Liver (tissue), 8 donors: ENCODE measurements at regions not wholly inside any gene's neighbourhood (a gene's known extent, or its start where the extent isn't known, plus 50 kb on each side); places are given as distances from the start of the nearest gene placed in this dataset.

ENCODE experiments used
- DNase-seq: peaks from one replicate; pipeline ENCODE4 v3.0.0-alpha.2; 2017; ENCODE audit warnings: low spot score
- H3K27ac ChIP-seq, 2 donors: one replicate each; pipeline ENCODE4 v1.7.0; 2013; ENCODE audit warnings: inconsistent platforms in 2 of 2, low read length in 2 of 2, control low read depth in 1 of 2, low read depth in 1 of 2, mild to moderate bottlenecking in 1 of 2
- H3K27me3 ChIP-seq, 4 donors: one replicate each; pipeline versions ENCODE4 v1.6.1 to v1.7.0; 2013; ENCODE audit warnings: low read length in 3 of 4, inconsistent platforms in 1 of 4, mild to moderate bottlenecking in 1 of 4, moderate library complexity in 1 of 4; ENCODE audit not compliant: control insufficient read depth in 4 of 4, insufficient read depth in 4 of 4
- H3K36me3 ChIP-seq, 4 donors: one replicate each; pipeline versions ENCODE4 v1.6.1 to v1.7.0; 2013; ENCODE audit warnings: low read length in 3 of 4, mild to moderate bottlenecking in 3 of 4, low read depth in 1 of 4, moderate library complexity in 1 of 4; ENCODE audit not compliant: control insufficient read depth in 4 of 4, insufficient read depth in 3 of 4
- H3K4me1 ChIP-seq, 4 donors: one replicate each; pipeline versions ENCODE4 v1.6.1 to v1.7.0; 2013; ENCODE audit warnings: low read length in 3 of 4, mild to moderate bottlenecking in 3 of 4, moderate library complexity in 1 of 4; ENCODE audit not compliant: control insufficient read depth in 4 of 4, insufficient read depth in 4 of 4
- H3K4me3 ChIP-seq, 3 donors: one replicate each; pipeline versions ENCODE4 v1.6.1 to v1.7.0; 2013; ENCODE audit warnings: low read length in 3 of 3, control low read depth in 1 of 3, low read depth in 1 of 3, mild to moderate bottlenecking in 1 of 3
- H3K9ac ChIP-seq, 2 donors: one replicate each; pipeline ENCODE4 v1.7.0; 2013; ENCODE audit warnings: low read length in 2 of 2, mild to moderate bottlenecking in 2 of 2, moderate library complexity in 2 of 2, control low read depth in 1 of 2, low read depth in 1 of 2
- H3K9me3 ChIP-seq, 4 donors: one replicate each; pipeline versions ENCODE4 v1.6.1 to v1.7.0; 2013; ENCODE audit warnings: low read length in 3 of 4; ENCODE audit not compliant: control insufficient read depth in 4 of 4
- FOXA1 ChIP-seq: IDR thresholded peaks from 2 replicates; pipeline ENCODE4 v1.6.1; 2016; ENCODE audit warnings: antibody characterized with exemption
- FOXA2 ChIP-seq: IDR thresholded peaks from 2 replicates; pipeline ENCODE4 v1.6.1; 2016; ENCODE audit warnings: antibody characterized with exemption
- GABPA ChIP-seq, 2 donors: IDR thresholded peaks in 1 of 2; conservative IDR thresholded peaks in 1 of 2; 2 replicates each; pipeline ENCODE4 v1.6.1; 2016; ENCODE audit warnings: antibody characterized with exemption in 2 of 2, mild to moderate bottlenecking in 1 of 2, moderate library complexity in 1 of 2
- HNF4A ChIP-seq, 2 donors: conservative IDR thresholded peaks; 2 replicates each; pipeline ENCODE4 v1.6.1; 2016; ENCODE audit warnings: antibody characterized with exemption in 2 of 2, mild to moderate bottlenecking in 2 of 2
- HNF4G ChIP-seq: IDR thresholded peaks from 2 replicates; pipeline ENCODE4 v1.6.1; 2016; ENCODE audit warnings: antibody characterized with exemption
- JUND ChIP-seq, 2 donors: IDR thresholded peaks; 2 replicates each; pipeline ENCODE4 v1.6.1; 2016; ENCODE audit warnings: antibody characterized with exemption in 2 of 2
- MAX ChIP-seq: IDR thresholded peaks from 2 replicates; pipeline ENCODE4 v1.6.1; 2016; ENCODE audit warnings: antibody characterized with exemption
- NR2F2 ChIP-seq: IDR thresholded peaks from 2 replicates; pipeline ENCODE4 v1.6.1; 2016; ENCODE audit warnings: antibody characterized with exemption
- RAD21 ChIP-seq, 2 donors: IDR thresholded peaks; 2 replicates each; pipeline ENCODE4 v1.6.1; 2016; ENCODE audit warnings: antibody characterized with exemption in 2 of 2, mild to moderate bottlenecking in 2 of 2
- RXRA ChIP-seq, 2 donors: IDR thresholded peaks; 2 replicates each; pipeline ENCODE4 v1.6.1; 2017 to 2018; ENCODE audit warnings: antibody characterized with exemption in 2 of 2, mild to moderate bottlenecking in 1 of 2
- SP1 ChIP-seq: IDR thresholded peaks from 2 replicates; pipeline ENCODE4 v1.6.1; 2018; ENCODE audit warnings: antibody characterized with exemption, mild to moderate bottlenecking
- TAF1 ChIP-seq: conservative IDR thresholded peaks from 2 replicates; pipeline ENCODE4 v1.6.1; 2016; ENCODE audit warnings: antibody characterized with exemption, mild to moderate bottlenecking
- YY1 ChIP-seq: IDR thresholded peaks from 2 replicates; pipeline ENCODE4 v1.6.1; 2016; ENCODE audit warnings: antibody characterized with exemption, mild to moderate bottlenecking
- WGBS: extraction: QIAGEN DNeasy Blood & Tissue Kit; methylation state at CpG from one replicate; pipeline ENCODE4 v1.1.7; 2013; 5-methylcytosine and 5-hydroxymethylcytosine counted together
- TF ChIP-seq, protein P1 (sequence below): IDR thresholded peaks from 2 replicates; pipeline ENCODE4 v1.6.1; 2016; ENCODE audit warnings: antibody characterized with exemption
- TF ChIP-seq, protein P2 (sequence below): fragments of 150-350 bp; IDR thresholded peaks from 2 replicates; pipeline ENCODE4 v1.5.1; 2017; ENCODE audit warnings: improper control_type of control experiment, low read depth, low read length; ENCODE audit not compliant: missing input control
- TF ChIP-seq, protein P3 (sequence below): IDR thresholded peaks from 2 replicates; pipeline ENCODE4 v1.6.1; 2016; ENCODE audit warnings: antibody characterized with exemption, mild to moderate bottlenecking
- TF ChIP-seq, protein P4 (sequence below): IDR thresholded peaks from 2 replicates; pipeline ENCODE4 v1.6.1; 2016; ENCODE audit warnings: antibody characterized with exemption
- donor health status: healthy.
- donor health status: healthy.
- donor health status: healthy.
- donor health status: healthy.
- donor health status: healthy.

DNA sequence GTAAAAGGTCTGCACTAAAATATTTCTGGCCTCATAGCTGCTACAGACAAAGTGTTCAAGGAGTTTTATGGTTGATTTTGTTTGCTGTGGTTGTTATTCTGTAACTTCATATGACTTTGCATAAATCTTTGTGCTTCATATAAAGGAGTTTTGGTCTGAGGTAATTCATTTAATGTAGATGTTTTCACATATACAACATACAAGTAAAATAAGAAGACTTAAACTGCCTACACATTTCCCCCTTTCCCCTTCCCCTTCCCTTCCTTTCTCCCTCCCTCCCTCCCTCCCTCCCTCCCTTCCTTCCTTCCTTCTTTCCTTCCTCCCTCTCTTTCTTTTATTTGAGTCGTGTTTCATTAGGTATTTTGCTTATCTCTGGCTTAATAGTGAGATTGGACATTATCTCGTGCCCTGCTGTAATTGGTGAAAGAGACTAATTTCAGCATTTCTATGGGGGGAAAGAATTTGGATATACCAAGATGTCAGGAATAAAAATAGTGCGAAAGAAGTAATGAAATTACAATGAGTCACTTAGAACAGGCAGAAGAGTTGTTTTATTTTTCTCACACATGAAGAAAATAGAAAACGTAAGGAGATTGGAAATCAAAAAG is 144.9 kb upstream of the MAD2L1 start:
- Histone ChIP-seq H3K4me1 (no peaks in the 10 kb centered on the region), H3K27me3 (no peaks in the 10 kb centered on the region), H3K9me3 (no peaks in the 10 kb centered on the region), H3K27ac (no peak overlapping the region), H3K36me3 (no peaks in the 10 kb centered on the region), H3K9ac (no peak overlapping the region), H3K4me3 (no peak overlapping the region)
- DNase-seq, result no peak
- WGBS, result 64% methylated on average over 4 of the region's 4 CpGs
- TF ChIP-seq YY1, result no peak
- TF ChIP-seq RAD21 (IDR thresholded peaks at IDR 0.05), result no peak
- TF ChIP-seq NR2F2, result no peak
- no peak for TF ChIP-seq TAF1
- no peak for TF ChIP-seq JUND (IDR thresholded peaks at IDR 0.05)
- TF ChIP-seq GABPA (IDR thresholded peaks at IDR 0.05 in 1 of 2, conservative IDR thresholded peaks at IDR 0.05 in 1 of 2), result no peak
- TF ChIP-seq HNF4G, result no peak
- TF ChIP-seq MAX, result no peak
- TF ChIP-seq, protein P1, sequence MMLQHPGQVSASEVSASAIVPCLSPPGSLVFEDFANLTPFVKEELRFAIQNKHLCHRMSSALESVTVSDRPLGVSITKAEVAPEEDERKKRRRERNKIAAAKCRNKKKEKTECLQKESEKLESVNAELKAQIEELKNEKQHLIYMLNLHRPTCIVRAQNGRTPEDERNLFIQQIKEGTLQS, result no peak
- no peak for TF ChIP-seq FOXA2
- TF ChIP-seq, protein P2, sequence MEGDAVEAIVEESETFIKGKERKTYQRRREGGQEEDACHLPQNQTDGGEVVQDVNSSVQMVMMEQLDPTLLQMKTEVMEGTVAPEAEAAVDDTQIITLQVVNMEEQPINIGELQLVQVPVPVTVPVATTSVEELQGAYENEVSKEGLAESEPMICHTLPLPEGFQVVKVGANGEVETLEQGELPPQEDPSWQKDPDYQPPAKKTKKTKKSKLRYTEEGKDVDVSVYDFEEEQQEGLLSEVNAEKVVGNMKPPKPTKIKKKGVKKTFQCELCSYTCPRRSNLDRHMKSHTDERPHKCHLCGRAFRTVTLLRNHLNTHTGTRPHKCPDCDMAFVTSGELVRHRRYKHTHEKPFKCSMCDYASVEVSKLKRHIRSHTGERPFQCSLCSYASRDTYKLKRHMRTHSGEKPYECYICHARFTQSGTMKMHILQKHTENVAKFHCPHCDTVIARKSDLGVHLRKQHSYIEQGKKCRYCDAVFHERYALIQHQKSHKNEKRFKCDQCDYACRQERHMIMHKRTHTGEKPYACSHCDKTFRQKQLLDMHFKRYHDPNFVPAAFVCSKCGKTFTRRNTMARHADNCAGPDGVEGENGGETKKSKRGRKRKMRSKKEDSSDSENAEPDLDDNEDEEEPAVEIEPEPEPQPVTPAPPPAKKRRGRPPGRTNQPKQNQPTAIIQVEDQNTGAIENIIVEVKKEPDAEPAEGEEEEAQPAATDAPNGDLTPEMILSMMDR, result no peak
- no peak for TF ChIP-seq HNF4A (conservative IDR thresholded peaks at IDR 0.05)
- TF ChIP-seq, protein P3, sequence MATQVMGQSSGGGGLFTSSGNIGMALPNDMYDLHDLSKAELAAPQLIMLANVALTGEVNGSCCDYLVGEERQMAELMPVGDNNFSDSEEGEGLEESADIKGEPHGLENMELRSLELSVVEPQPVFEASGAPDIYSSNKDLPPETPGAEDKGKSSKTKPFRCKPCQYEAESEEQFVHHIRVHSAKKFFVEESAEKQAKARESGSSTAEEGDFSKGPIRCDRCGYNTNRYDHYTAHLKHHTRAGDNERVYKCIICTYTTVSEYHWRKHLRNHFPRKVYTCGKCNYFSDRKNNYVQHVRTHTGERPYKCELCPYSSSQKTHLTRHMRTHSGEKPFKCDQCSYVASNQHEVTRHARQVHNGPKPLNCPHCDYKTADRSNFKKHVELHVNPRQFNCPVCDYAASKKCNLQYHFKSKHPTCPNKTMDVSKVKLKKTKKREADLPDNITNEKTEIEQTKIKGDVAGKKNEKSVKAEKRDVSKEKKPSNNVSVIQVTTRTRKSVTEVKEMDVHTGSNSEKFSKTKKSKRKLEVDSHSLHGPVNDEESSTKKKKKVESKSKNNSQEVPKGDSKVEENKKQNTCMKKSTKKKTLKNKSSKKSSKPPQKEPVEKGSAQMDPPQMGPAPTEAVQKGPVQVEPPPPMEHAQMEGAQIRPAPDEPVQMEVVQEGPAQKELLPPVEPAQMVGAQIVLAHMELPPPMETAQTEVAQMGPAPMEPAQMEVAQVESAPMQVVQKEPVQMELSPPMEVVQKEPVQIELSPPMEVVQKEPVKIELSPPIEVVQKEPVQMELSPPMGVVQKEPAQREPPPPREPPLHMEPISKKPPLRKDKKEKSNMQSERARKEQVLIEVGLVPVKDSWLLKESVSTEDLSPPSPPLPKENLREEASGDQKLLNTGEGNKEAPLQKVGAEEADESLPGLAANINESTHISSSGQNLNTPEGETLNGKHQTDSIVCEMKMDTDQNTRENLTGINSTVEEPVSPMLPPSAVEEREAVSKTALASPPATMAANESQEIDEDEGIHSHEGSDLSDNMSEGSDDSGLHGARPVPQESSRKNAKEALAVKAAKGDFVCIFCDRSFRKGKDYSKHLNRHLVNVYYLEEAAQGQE, result no peak

DNA sequence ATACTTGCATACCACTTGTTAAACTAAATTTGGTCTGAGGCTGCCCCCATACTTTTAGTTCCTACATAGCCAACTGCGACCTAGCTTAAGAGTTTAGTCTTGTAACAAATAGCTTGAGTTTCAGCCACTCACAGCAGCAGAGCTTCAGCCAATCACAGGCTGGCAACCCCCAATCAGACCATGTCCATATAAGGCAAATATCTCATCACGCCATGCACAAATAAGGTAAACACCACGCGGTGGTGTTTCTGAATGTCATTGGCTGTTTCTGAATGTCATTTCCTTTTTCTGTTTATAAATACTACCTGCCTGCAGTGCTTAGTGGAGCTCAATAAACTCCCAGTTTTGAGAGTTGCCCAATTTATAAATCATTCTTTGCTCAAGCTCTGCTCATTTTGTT is 143.1 kb upstream of the MAD2L1 start:
- 82% methylated on average over 4 of the region's 4 CpGs for WGBS
- Histone ChIP-seq H3K4me3 (no peak overlapping the region), H3K9me3 (no peaks in the 10 kb centered on the region), H3K27me3 (no peaks in the 10 kb centered on the region), H3K36me3 (no peaks in the 10 kb centered on the region), H3K9ac (no peak overlapping the region), H3K4me1 (no peaks in the 10 kb centered on the region), H3K27ac (no peak overlapping the region)
- TF ChIP-seq NR2F2 (no peak), YY1 (no peak), TAF1 (no peak), HNF4G (no peak), FOXA1 (no peak), GABPA (IDR thresholded peaks at IDR 0.05 in 1 of 2, conservative IDR thresholded peaks at IDR 0.05 in 1 of 2) (no peak), SP1 (no peak), MAX (no peak), FOXA2 (no peak), HNF4A (conservative IDR thresholded peaks at IDR 0.05) (no peak), RXRA (IDR thresholded peaks at IDR 0.05) (no peak), RAD21 (IDR thresholded peaks at IDR 0.05) (no peak)
- TF ChIP-seq, protein P4, sequence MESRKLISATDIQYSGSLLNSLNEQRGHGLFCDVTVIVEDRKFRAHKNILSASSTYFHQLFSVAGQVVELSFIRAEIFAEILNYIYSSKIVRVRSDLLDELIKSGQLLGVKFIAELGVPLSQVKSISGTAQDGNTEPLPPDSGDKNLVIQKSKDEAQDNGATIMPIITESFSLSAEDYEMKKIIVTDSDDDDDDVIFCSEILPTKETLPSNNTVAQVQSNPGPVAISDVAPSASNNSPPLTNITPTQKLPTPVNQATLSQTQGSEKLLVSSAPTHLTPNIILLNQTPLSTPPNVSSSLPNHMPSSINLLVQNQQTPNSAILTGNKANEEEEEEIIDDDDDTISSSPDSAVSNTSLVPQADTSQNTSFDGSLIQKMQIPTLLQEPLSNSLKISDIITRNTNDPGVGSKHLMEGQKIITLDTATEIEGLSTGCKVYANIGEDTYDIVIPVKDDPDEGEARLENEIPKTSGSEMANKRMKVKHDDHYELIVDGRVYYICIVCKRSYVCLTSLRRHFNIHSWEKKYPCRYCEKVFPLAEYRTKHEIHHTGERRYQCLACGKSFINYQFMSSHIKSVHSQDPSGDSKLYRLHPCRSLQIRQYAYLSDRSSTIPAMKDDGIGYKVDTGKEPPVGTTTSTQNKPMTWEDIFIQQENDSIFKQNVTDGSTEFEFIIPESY, result no peak
- TF ChIP-seq, protein P1, result no peak
- TF ChIP-seq, protein P2, result no peak
- no peak for DNase-seq
